ENCODE measurements at regions not wholly inside any gene's neighbourhood (a gene's known extent, or its start where the extent isn't known, plus 50 kb on each side); places are given as distances from the start of the nearest gene placed in this dataset.
A peak's percentile ranks its signal among the peaks of the same experiment; 100 is the strongest.

DNA sequence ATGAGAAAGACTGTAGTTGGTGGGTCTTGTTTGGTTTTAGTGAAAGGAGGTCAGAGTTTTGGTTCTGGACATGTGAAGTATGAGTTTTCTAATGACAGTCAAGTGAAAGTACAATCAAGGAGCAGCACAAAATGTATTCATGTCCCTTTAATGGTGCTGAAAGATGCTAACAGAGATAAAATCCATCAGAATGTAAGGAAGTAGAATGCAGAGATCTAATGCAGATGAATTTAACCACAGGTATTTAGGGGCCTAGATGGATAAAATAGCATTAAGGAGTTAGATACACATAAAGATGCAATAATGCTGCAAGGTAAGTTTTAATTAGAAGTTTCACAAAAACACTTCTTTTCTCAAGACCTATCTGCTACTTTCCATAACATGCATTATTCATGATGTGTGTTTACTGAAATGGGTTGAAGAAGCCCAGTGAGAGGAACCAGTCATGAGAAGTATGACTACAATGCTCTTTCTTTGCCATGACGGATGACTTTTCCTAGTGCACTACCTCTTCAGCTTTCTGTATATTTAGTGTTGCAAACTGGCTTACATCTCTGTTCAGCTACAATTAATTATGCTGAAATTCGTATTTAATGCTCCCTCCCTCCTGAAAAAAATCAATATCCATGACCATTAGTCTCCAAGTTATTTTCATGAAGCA lies 222.9 kb upstream of the HTR2A start:
- peak; percentile 48 for DNase-seq (ENCODE audit: low read depth)

- DNase-seq (ENCODE audit: low read depth) = peak; percentile 77
These were observed 220.4 kb upstream of the HTR2A start for GRCh38 chr13:47117268-47117667.

DNA sequence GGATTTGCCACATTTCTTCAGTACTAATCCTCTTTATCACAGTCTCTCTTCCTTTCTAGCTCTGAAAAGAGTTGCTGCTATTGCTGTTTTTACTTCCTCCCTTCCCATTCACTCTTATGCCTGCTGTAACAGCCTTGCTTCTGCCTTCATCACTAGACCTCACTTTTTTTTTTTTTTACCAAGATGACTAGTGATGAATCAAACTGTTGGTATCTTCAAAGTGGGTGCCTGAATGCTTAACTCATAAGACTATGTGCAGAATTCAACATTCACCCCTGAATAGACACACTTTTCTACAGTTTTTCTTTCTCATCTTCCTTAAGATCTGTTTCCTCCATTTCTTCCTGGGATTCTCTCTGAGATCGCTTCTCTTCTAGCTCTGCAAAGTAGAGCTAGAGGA lies 217.2 kb upstream of the HTR2A start:
- DNase-seq (ENCODE audit: low read depth) = peak; percentile 76

DNA sequence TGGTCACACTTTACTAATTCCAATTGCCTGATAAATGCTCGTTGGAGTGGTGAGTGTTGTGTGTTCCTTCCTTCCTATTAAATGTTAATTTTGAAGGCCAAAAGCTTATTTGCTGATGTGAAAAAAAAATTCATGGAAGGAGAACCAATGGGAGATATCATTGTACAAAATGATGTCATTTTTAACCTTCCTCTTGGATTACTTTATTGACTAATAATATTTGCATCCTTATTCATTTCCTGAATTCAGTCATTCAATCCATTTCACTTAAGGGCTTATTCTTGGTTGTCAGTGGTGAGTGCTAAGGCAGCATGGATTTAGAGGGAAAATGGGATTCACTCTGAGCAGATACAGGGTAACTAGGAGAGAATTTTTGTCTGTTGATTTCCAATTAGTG lies 216.0 kb upstream of the HTR2A start:
- DNase-seq (ENCODE audit: low read depth) = no peak

- DNase-seq (ENCODE audit: low read depth) = no peak
These were observed 215.5 kb upstream of the HTR2A start for GRCh38 chr13:47112205-47112902.

GRCh38 chr13:47111499-47111898 lies 214.6 kb upstream of the HTR2A start:
- DNase-seq (ENCODE audit: low read depth) = no peak

GRCh38 chr13:47110833-47111240 lies 214.0 kb upstream of the HTR2A start:
- DNase-seq (ENCODE audit: low read depth) = no peak

DNA sequence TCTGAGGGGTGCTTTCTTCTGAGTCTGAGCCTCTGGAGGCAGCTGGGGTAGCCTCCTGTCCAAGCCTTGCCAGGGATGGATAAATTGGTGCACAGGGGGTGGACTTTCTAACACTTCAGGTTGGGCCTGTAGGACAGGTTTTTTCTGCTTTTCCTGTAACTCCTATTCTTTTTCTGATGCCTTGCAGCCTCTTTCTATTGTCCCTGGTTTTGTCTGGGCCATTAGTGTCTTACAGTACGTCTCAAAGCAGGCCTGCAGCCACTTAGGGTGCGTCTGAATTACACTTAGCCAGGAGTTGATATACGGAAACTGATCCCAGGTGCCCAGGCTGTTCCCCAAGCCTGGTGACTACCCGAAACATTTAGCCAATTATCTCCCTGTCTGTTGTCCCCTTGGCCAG lies 213.3 kb upstream of the HTR2A start:
- no peak for DNase-seq (ENCODE audit: low read depth)

DNA sequence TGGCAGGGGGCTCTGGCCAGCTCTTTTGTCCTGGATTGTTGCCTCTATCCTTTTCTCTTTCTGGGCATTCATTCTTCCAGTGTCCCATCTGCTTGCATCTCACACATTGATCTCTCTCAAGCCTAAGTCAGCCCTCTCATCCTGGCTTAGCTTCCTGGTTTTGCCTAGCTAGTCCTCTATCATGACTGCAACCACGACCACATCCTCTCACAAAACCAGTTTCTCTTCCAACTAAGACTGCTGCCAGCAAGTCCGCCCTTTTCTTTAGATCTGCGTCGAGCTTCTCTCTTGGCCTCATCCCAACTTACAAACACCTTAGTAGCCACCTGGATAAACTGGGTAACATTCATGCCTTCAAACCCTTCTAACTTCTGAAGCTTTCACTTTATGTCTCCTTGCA lies 212.2 kb upstream of the HTR2A start:
- no peak for DNase-seq (ENCODE audit: low read depth)

GRCh38 chr13:47100214-47100853 lies 203.5 kb upstream of the HTR2A start:
- no peak for DNase-seq (ENCODE audit: low read depth)

DNA sequence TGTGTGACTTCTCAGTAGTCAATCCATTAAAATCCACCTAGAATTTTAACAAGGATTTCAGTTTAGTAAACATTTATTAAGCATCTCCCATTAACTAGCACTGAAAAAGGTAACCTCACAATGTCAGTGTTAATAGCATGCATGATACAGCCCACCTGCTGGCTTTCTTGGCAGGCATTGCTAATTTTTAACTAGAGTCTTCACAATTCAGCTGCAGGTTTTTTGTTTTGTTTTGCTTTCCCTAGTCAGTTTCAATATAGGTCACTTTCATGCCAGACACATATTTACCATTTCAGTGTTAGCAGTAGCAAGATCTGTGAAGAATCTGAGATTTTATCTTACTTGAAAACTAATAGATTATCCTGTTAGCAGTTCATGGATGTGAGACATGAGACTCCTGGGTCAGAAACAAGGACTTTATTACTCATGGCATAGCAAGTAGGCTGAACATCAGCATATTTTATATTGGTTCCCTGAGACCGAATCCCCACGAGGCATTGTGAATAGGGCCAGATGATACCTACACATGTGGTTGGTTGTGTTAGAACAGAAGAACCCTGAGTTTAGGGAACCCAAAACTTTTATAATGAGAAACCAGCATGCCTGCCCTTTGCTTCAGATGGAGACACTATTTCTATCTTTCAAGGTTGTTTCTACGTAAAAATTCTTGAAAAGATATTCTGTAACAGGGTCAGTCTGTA lies 198.0 kb upstream of the HTR2A start:
- DNase-seq (ENCODE audit: low read depth) = no peak

DNA sequence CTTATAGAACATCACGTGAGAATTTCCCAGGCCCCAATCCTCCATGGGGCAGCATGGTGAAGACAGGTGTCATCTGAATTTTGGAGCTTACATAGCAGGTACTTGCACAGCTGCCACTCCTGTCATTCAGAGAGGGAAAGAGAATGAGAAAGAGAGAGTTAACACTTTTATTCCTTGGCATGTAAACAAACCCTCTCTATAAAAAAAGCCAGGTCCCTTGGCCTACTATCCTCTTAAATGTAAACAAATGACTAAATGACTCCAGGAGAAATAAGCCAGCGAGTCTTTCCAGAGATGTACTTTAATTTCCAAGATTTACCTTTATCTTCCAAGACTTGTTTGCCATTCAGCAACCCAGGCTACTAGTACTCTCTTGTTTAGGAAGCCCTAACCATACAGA lies 195.3 kb upstream of the HTR2A start:
- no peak for DNase-seq (ENCODE audit: low read depth)

GRCh38 chr13:47087841-47088240 lies 191.0 kb upstream of the HTR2A start:
- peak; percentile 29 for DNase-seq (ENCODE audit: low read depth)

DNA sequence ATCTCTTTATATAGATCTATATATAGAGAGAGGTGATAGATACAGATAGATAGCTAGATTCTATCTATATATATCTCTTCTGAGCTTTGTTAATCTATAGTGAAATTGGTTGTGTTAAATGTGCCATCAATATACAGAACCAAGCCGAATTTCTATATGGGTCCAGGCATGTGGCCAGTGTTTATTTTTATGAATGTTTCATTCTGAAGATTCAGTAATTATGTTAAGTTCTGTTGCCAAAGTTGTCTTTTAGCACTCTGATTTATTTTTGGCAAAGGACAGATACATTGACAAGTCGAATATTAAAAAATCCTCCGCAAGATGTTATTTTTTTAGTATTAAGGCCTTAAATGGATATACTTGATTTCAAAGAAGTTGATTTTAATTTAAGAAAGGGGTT lies 190.4 kb upstream of the HTR2A start:
- no peak for DNase-seq (ENCODE audit: low read depth)

DNA sequence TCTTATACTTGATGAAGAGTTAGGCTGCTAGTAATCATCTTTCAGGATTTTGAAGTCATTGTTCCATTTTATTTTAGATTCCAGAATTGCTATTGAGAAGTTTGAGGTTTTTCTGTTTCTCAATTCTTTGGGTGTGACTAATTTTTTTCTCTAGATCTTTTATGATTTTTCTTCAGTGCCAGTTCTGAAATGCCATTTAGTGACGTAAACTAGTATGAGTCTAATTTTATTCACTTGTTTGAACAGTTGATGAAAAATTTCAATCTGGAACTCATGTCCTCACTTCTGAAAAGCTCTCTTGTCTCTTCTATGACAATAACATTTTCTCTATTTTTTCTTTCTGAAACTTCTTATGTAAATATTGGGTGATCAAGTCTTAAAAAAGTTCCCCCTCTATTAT lies 188.5 kb upstream of the HTR2A start:
- DNase-seq (ENCODE audit: low read depth) = peak; percentile 9

DNA sequence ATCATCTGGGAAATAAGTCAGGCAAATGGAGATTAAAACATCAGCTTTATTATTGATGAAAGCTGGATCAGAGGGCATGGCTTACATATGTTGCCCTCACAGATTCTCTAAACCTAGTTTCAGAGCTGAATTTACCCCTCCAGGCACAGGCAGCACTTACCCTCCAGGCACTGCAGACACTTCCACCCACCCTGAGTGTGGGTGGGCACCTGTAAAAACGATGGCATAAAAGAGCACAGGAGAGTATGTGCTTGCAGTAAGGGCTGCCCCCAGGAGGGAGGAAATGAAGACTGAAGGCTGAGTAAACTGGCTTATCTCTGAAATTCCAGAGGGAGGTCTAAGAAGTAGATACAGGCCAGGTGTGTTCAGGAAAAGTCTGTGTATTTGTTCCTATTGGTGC lies 185.0 kb upstream of the HTR2A start:
- no peak for DNase-seq (ENCODE audit: low read depth)

- no peak for DNase-seq (ENCODE audit: low read depth)
These were observed 184.4 kb upstream of the HTR2A start for GRCh38 chr13:47081246-47081645.

- no peak for DNase-seq (ENCODE audit: low read depth)
These were observed 183.8 kb upstream of the HTR2A start for GRCh38 chr13:47080621-47081020.

- DNase-seq (ENCODE audit: low read depth) = peak; percentile 7
These were observed 179.6 kb upstream of the HTR2A start for GRCh38 chr13:47076500-47076899.

DNA sequence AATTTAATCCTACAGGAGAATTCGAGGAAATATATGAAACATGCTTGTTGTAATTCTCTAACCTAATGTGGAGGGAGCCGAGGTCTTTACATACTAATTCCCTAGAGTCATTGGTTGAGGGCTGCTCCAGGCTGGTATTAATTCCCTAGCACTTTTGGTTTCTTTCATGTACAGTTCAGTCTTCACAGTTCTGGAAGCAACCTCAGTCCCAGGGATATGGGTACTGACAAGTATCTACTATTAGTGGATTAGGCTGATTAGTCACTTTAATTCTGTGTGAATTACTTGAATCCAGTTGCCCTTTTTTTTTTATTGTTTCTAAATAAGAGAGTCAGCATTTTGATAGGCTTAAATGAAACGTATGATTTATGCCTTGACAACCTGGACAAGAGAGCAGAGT lies 172.3 kb upstream of the HTR2A start:
- no peak for DNase-seq (ENCODE audit: low read depth)

DNA sequence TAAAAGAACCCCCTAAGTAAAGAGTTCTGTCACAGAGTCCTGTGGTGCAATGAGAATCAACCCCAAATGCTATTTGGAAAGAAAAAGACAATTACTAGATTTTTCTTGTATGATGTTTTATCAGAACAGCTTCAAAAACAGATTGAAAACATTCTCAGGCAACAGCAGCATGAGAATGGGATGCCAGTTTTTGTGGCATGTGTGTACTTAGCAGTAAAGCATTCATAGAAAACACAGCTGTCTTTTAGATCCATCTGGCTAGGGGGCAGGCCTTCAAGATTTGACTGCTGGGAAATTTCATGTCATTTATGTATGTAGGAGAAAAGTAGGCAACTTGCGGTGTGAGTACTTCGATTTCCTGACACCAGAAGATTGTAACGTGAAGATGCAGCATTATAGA lies 170.5 kb upstream of the HTR2A start:
- DNase-seq (ENCODE audit: low read depth) = no peak

DNA sequence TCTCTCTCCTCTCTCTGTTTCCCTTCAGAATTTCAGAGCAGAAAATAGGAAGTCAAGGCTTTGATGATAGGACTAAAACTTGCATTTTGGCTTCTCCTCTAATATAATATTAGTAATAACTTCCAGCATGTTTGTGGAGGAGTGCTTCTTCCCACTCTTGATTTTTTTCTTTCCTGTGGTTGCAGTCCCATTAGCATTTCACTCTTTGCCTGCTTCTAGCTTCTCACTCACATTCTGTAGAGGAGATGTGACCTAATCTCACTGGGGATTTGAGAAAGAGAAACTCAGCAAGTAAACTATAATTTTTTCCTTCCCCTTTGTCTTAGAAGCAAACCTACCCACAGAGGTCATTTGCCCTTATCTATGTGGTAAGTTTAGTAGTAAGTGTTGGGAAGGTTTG lies 169.4 kb upstream of the HTR2A start:
- peak; percentile 86 for DNase-seq (ENCODE audit: low read depth)

DNA sequence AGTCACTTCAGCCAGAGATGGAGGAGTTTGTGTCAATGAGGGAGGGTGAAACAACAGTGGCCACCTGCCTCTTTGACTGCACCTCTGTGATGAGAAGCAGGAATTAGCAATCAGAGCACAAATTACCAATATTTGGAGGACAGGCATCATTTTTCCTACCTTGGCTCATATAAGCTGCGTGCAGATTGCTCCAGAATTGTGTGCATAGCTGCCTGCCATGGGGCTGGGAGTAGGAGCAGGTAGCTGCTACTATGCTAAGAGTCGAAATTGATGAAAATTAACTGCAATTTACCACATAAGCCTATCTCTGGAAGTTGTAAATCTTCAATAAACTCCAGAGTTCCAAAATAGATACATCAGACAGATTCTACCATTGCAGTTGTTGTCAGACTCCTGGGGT lies 167.5 kb upstream of the HTR2A start:
- DNase-seq (ENCODE audit: low read depth) = no peak

Data from amniotic epithelial cell (primary cell).